HG03439 (cell line): ENCODE measurements at regions not wholly inside any gene's neighbourhood (a gene's known extent, or its start where the extent isn't known, plus 50 kb on each side); places are given as distances from the start of the nearest gene placed in this dataset.
"Not testable (repeated sequence)": the region's sequence is repeated elsewhere in the genome, so short reads cannot be mapped to it uniquely, and the experiment has no call there.

ENCODE experiments used
- ATAC-seq: cut with Tn5 transposase; IDR thresholded peaks from one replicate; pipeline ENCODE4 v1.9.1; 2021; ENCODE audit warnings: mild to moderate bottlenecking, moderate library complexity; ENCODE audit not compliant: unreplicated experiment

GRCh38 chr20:12416281-12416680 is 498.6 kb downstream of the BTBD3 start:
- no peak for ATAC-seq

- no peak for ATAC-seq
These were observed 516.0 kb downstream of the BTBD3 start for GRCh38 chr20:12433724-12434123.

- no peak for ATAC-seq
These were observed 517.0 kb downstream of the BTBD3 start for GRCh38 chr20:12434672-12435071.

GRCh38 chr20:12435268-12435667 is 517.6 kb downstream of the BTBD3 start:
- ATAC-seq, result no peak

GRCh38 chr20:12453711-12454110 is 536.0 kb downstream of the BTBD3 start:
- no peak for ATAC-seq

GRCh38 chr20:12455148-12455547 is 537.5 kb downstream of the BTBD3 start:
- no peak for ATAC-seq

- no peak for ATAC-seq
These were observed 540.5 kb downstream of the BTBD3 start for GRCh38 chr20:12458241-12458640.

- ATAC-seq, result no peak
These were observed 544.7 kb upstream of the SPTLC3 start for GRCh38 chr20:12464036-12464435.

- ATAC-seq, result no peak
These were observed 541.9 kb upstream of the SPTLC3 start for GRCh38 chr20:12466915-12467314.

GRCh38 chr20:12467758-12468157 is 541.0 kb upstream of the SPTLC3 start:
- no peak for ATAC-seq

GRCh38 chr20:12482661-12483060 is 526.1 kb upstream of the SPTLC3 start:
- ATAC-seq, result no peak

GRCh38 chr20:12502443-12502842 is 506.3 kb upstream of the SPTLC3 start:
- ATAC-seq, result no peak

GRCh38 chr20:12504779-12505178 is 504.0 kb upstream of the SPTLC3 start:
- no peak for ATAC-seq

GRCh38 chr20:12511499-12511898 is 497.3 kb upstream of the SPTLC3 start:
- no peak for ATAC-seq

- ATAC-seq, result no peak
These were observed 496.0 kb upstream of the SPTLC3 start for GRCh38 chr20:12512755-12513154.

GRCh38 chr20:12528104-12528503 is 480.7 kb upstream of the SPTLC3 start:
- no peak for ATAC-seq

GRCh38 chr20:12528591-12529041 is 480.2 kb upstream of the SPTLC3 start:
- ATAC-seq, result no peak

GRCh38 chr20:12531626-12532025 is 477.1 kb upstream of the SPTLC3 start:
- ATAC-seq, result no peak

GRCh38 chr20:12535316-12535715 is 473.5 kb upstream of the SPTLC3 start:
- ATAC-seq, result no peak

GRCh38 chr20:12535770-12536169 is 473.0 kb upstream of the SPTLC3 start:
- no peak for ATAC-seq

GRCh38 chr20:12554426-12554825 is 454.3 kb upstream of the SPTLC3 start:
- no peak for ATAC-seq

- ATAC-seq, result no peak
These were observed 453.4 kb upstream of the SPTLC3 start for GRCh38 chr20:12555369-12555768.

GRCh38 chr20:12555849-12556248 is 452.9 kb upstream of the SPTLC3 start:
- ATAC-seq, result not testable (repeated sequence)

GRCh38 chr20:12557224-12557623 is 451.5 kb upstream of the SPTLC3 start:
- no peak for ATAC-seq
